Bone marrow (tissue), 2 donors: ENCODE measurements at regions not wholly inside any gene's neighbourhood (a gene's known extent, or its start where the extent isn't known, plus 50 kb on each side); places are given as distances from the start of the nearest gene placed in this dataset.

Source experiments
- DNase-seq, 2 donors: peaks; one replicate each; lab custom pipeline; 2025; lab: John Stamatoyannopoulos, UW

DNA sequence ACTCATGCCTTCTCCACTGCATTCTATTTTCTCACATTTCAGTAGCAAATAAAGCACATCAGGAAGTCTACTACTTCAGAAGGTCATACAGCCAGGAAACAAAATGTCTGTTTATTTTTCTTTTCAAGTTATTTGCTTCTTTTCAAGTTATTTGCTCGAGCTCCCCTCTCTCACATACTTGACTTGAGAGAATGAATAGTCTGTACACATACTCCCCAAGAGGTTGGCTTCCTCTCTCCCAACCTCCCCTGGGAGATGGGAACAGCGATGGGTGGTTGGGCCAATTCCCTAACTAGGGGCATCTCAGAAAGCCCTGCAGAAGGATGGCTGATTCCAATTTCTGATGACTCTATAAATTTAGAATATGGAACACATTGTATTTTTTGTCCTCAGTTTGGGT lies 64.7 kb upstream of the PTPN13 start:
- DNase-seq: no peak

- no peak for DNase-seq
These were observed 63.9 kb upstream of the PTPN13 start for GRCh38 chr4:86530183-86530582.

DNA sequence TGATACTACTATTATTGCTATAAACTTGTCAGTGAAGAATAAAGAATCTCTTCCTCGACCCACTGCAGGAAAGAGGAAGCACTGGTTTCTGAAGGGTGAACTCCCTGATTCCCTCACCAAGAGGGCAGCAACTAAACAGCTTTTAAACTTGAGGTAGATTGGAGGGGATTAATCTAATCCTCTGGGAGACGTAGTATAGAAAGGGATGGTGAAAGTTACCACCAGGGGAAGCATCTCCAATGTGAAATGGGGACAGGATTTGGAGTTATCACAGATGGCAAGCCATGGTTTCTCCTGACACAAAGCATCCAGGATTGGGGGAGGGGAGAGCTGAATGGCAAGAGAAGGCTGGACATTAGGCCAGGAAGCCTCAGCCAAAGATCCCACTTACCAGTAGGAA lies 62.7 kb upstream of the PTPN13 start:
- no peak for DNase-seq

DNA sequence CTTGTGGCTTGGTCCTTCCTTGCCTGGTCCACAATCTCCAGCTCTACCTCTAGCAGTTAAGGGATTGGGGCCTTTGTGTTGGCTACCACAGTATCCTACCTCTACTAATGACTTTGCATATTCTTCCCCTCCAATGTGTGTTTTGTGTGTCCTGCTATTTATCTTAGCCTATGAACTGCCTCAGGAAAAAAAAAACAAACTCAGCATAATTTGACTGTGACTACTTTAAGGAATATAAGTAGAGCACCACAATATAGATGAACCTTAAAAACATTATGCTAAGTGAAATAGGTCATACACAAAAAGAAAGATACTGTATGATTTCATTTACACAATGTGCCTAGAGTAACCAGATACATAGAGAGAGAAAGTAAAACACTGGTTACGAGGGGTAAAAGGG lies 61.3 kb upstream of the PTPN13 start:
- DNase-seq: no peak

DNA sequence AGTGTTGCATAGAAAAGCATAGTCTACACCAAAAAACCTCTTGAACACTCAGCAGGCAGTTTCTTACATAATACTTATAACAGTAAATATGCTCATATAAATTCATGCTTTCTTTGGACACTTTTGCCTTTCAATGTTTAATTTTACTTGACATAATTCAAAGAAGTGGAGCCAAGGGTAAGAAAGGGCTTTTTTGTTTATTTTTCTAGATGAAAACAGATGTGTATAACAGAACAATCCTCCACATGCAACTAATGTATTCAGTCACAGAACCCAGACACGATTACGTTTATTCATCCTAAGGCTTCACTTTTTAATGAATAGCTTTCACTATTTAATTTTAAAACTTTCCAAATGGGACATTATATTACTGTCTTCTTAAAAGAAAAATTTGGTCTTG lies 58.0 kb upstream of the PTPN13 start:
- DNase-seq: no peak

- no peak for DNase-seq
These were observed 51.6 kb upstream of the PTPN13 start for GRCh38 chr4:86542319-86543027.

- DNase-seq: no peak
These were observed 51.0 kb upstream of the PTPN13 start for GRCh38 chr4:86543080-86543479.

DNA sequence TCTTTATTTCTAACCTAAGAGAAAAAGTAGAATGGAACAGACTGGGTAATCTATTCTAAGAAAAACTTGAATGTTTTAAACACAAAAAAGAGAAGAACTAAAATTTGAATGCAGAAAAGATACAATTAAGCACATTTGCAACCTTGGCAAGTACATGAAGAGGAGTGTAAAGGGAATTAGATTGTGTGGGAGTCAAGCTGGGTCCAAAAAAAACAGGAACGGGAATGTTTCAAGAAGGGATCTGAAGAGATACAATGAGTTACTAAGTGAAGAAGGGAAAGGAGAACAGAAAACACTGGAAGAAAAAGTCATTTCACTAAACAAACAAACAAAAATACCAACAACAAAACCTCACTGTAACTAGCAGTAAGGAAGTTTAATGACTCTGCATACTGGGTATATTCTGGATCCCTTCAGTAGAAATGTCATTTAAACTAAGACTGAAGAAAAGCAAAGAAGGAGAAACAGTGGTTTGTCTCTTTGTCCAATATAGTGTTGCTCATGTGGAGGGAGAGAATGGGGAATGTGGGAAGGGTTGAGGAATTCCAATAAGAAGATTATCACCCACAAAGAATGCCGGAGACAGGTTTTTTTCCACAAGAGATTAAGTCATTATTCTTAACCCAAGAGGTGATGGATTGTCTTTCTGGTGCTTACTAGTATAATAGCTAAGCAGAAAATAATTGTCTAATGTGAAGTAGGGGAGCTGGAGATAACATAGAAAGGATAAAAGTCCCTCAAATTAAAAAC lies 50.4 kb upstream of the PTPN13 start:
- no peak for DNase-seq

DNA sequence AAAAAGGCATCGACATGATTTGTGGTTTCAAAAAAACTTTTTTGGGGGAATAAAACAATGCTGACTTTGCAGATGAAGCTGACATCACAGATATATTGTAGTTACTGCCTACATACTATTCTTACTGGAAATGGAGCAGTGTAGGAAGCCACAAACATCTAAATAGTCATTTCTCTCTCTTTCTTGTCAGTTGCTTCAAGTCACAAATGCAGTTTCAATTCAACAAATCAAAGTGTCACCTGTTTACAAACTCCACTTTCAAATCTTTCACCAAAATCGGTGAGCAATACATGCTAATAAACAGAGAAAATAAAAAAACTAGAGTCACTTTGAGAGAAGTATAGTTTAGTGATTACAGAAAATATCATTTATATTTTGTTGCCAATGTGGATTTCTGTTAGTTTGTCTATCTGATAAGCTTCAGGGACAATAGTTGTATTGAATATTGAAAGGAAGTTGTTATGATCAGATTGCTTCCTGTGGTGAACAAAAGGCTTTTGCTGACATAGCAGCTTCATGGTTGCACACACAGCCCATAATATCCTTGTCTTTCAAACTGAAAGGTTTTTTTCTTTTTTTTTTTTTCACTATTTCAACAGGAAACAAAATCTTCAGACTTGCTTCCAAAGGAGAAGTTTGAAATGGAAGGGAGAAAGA lies 49.7 kb upstream of the PTPN13 start:
- no peak for DNase-seq
